ENCODE measurements at regions not wholly inside any gene's neighbourhood (a gene's known extent, or its start where the extent isn't known, plus 50 kb on each side); places are given as distances from the start of the nearest gene placed in this dataset.

- no peaks in the 10 kb centered on the region for H3K36me3 ChIP-seq (ENCODE audit: low read depth)
- no peak for TF ChIP-seq CTCF (conservative IDR thresholded peaks at IDR 0.05)
- TF ChIP-seq EZH2 (IDR thresholded peaks at IDR 0.05; ENCODE audit: low read depth) = no peak
- no peaks in the 10 kb centered on the region for H3F3A ChIP-seq (ENCODE audit: insufficient read depth, low read depth)
- H3K4me2 ChIP-seq = no peak overlapping the region
- ChIA-PET CTCF (no interaction called here), POLR2A (ENCODE audit: unreplicated experiment) (no interaction called here)
- no peaks in the 10 kb centered on the region for H4K20me1 ChIP-seq (ENCODE audit: insufficient read depth)
- H2AFZ ChIP-seq = no peak overlapping the region
- no peaks in the 10 kb centered on the region for H3K4me1 ChIP-seq (replicated peaks; ENCODE audit: insufficient read depth)
- H3K27ac ChIP-seq = no peak overlapping the region
- H3K79me2 ChIP-seq (ENCODE audit: low read depth) = no peaks in the 10 kb centered on the region
- no peaks in the 10 kb centered on the region for H3K9me3 ChIP-seq (ENCODE audit: insufficient read depth, low read depth)
- H3K4me3 ChIP-seq = no peak overlapping the region
- intact Hi-C loops (cut with micrococcal nuclease; ENCODE audit: unreplicated experiment) = no loop called here
- H3K9me2 ChIP-seq (ENCODE audit: insufficient read depth) = no peaks in the 10 kb centered on the region
- BruUV-seq (replicated peaks) = no TSS peak
- H3K27me3 ChIP-seq (ENCODE audit: insufficient read depth, low read depth) = no peaks in the 10 kb centered on the region
- DNase-seq = no peak
Observed at GRCh38 chr5:118016396-118016795, 972.0 kb downstream of the DTWD2 start.

- BruUV-seq (replicated peaks) = no TSS peak
- ChIA-PET CTCF (no interaction called here), POLR2A (ENCODE audit: unreplicated experiment) (no interaction called here)
- Histone ChIP-seq H3K4me3 (no peak overlapping the region), H3K79me2 (ENCODE audit: low read depth) (no peaks in the 10 kb centered on the region), H4K20me1 (ENCODE audit: insufficient read depth) (no peaks in the 10 kb centered on the region), H3K27me3 (ENCODE audit: insufficient read depth, low read depth) (no peaks in the 10 kb centered on the region), H2AFZ (no peak overlapping the region), H3K27ac (no peak overlapping the region), H3K4me2 (no peak overlapping the region), H3K36me3 (ENCODE audit: low read depth) (no peaks in the 10 kb centered on the region), H3F3A (ENCODE audit: insufficient read depth, low read depth) (no peaks in the 10 kb centered on the region), H3K9me2 (ENCODE audit: insufficient read depth) (no peaks in the 10 kb centered on the region), H3K9me3 (ENCODE audit: insufficient read depth, low read depth) (no peaks in the 10 kb centered on the region), H3K4me1 (replicated peaks; ENCODE audit: insufficient read depth) (no peaks in the 10 kb centered on the region)
- intact Hi-C loops (cut with micrococcal nuclease; ENCODE audit: unreplicated experiment) = no loop called here
- no peak for TF ChIP-seq CTCF (conservative IDR thresholded peaks at IDR 0.05)
- no peak for TF ChIP-seq EZH2 (IDR thresholded peaks at IDR 0.05; ENCODE audit: low read depth)
- no peak for DNase-seq
Observed at GRCh38 chr5:118015511-118015910, 972.8 kb downstream of the DTWD2 start.

GRCh38 chr5:118009741-118010297, 978.5 kb downstream of the DTWD2 start:
- TF ChIP-seq EZH2 (IDR thresholded peaks at IDR 0.05; ENCODE audit: low read depth) = no peak
- no peak for TF ChIP-seq CTCF (conservative IDR thresholded peaks at IDR 0.05)
- H3K27ac ChIP-seq = no peak overlapping the region
- no peaks in the 10 kb centered on the region for H3K9me2 ChIP-seq (ENCODE audit: insufficient read depth)
- no peak overlapping the region for H2AFZ ChIP-seq
- H3K4me2 ChIP-seq = no peak overlapping the region
- BruUV-seq (replicated peaks) = no TSS peak
- H3K4me1 ChIP-seq (replicated peaks; ENCODE audit: insufficient read depth) = no peaks in the 10 kb centered on the region
- H3K27me3 ChIP-seq (ENCODE audit: insufficient read depth, low read depth) = no peaks in the 10 kb centered on the region
- H3K36me3 ChIP-seq (ENCODE audit: low read depth) = no peaks in the 10 kb centered on the region
- no peaks in the 10 kb centered on the region for H3K9me3 ChIP-seq (ENCODE audit: insufficient read depth, low read depth)
- ChIA-PET POLR2A (ENCODE audit: unreplicated experiment) (no interaction called here), CTCF (no interaction called here)
- no peak overlapping the region for H3K4me3 ChIP-seq
- no peaks in the 10 kb centered on the region for H3F3A ChIP-seq (ENCODE audit: insufficient read depth, low read depth)
- no peaks in the 10 kb centered on the region for H3K79me2 ChIP-seq (ENCODE audit: low read depth)
- intact Hi-C loops (cut with micrococcal nuclease; ENCODE audit: unreplicated experiment) = no loop called here
- no peaks in the 10 kb centered on the region for H4K20me1 ChIP-seq (ENCODE audit: insufficient read depth)
- no peak for DNase-seq
